Transverse colon (tissue), 4 donors: ENCODE measurements at regions not wholly inside any gene's neighbourhood (a gene's known extent, or its start where the extent isn't known, plus 50 kb on each side); places are given as distances from the start of the nearest gene placed in this dataset.

Source experiments
- DNase-seq: peaks from one replicate; pipeline ENCODE4 v3.0.0-alpha.2; 2019
- H3K27ac ChIP-seq, 4 donors: fragments of 200-600 bp; sonication (generic); 2 replicates each; pipeline ENCODE4 v1.5.1; 2016 to 2018; ENCODE audit warnings: inconsistent platforms in 4 of 4
- H3K27me3 ChIP-seq: fragments of 200-600 bp; sonication (generic); 2 replicates; pipeline ENCODE4 v1.5.1; 2017; ENCODE audit warnings: inconsistent platforms
- H3K36me3 ChIP-seq, 4 donors: fragments of 200-600 bp; sonication (generic); 2 replicates each; pipeline ENCODE4 v1.5.1; 2017 to 2019; ENCODE audit warnings: inconsistent platforms in 4 of 4
- H3K4me1 ChIP-seq, 4 donors: fragments of 200-600 bp; sonication (generic); 2 replicates each; pipeline ENCODE4 v1.5.1; 2017 to 2020; ENCODE audit warnings: inconsistent platforms in 4 of 4
- H3K4me3 ChIP-seq, 4 donors: fragments of 200-600 bp; sonication (generic); 1 replicate in 1 of 4; 2 replicates in 3 of 4; pipeline versions ENCODE4 v1.5.1 to v1.6.1; 2017 to 2019; ENCODE audit warnings: inconsistent platforms in 4 of 4
- H3K9me3 ChIP-seq, 2 donors: fragments of 200-600 bp; sonication (generic); 2 replicates each; pipeline ENCODE4 v1.5.1; 2017 to 2019; ENCODE audit warnings: inconsistent platforms in 2 of 2
- EP300 ChIP-seq: sonication (generic); formaldehyde crosslinking; IDR thresholded peaks from one replicate; pipeline ENCODE4 v1.6.1; 2017; ENCODE audit warnings: antibody characterized with exemption, low read depth
- POLR2A ChIP-seq: fragments of 450-650 bp; IDR thresholded peaks from one replicate; pipeline ENCODE4 v1.6.1; 2016; ENCODE audit warnings: antibody characterized with exemption, mild to moderate bottlenecking, moderate library complexity
- POLR2AphosphoS5 ChIP-seq, 3 donors: sonication (generic); formaldehyde crosslinking; IDR thresholded peaks; one replicate each; pipeline ENCODE4 v1.6.1; 2016; ENCODE audit warnings: antibody characterized with exemption in 3 of 3
- WGBS, 2 donors: methylation state at CpG; one replicate each; pipeline ENCODE4 v1.1.5; 2018; ENCODE audit warnings: low coverage in 1 of 2; 5-methylcytosine and 5-hydroxymethylcytosine counted together
- in situ Hi-C, 4 donors: fragments of 200-750 bp; cut with MboI; loops; one replicate each; pipeline versions ENCODE4 v1.15.0 to v1.15.1; 2017; ENCODE audit warnings: low sequenced_read_pairs in 3 of 4, low pct_ligation_motif_present in 1 of 4, low pct_unique_long_range_greater_than_20kb in 1 of 4
- intact Hi-C: fragments of 100-400 bp; cut with DNase I; formaldehyde crosslinking; loops from one replicate; pipeline ENCODE4 v1.15.1; 2023; ENCODE audit warnings: low total_unique reads
- TF ChIP-seq, protein P1 (sequence below), 5 experiments: fragments of 200-600 bp in 3 of 5; fragments of 450-650 bp in 2 of 5; sonication (generic) in 3 of 5; IDR thresholded peaks; 1 replicate in 2 of 5; 2 replicates in 3 of 5; pipeline ENCODE4 v1.5.1; 2016 to 2017; ENCODE audit warnings: antibody characterized with exemption in 5 of 5, inconsistent platforms in 3 of 5, mild to moderate bottlenecking in 2 of 5, moderate library complexity in 1 of 5

DNA sequence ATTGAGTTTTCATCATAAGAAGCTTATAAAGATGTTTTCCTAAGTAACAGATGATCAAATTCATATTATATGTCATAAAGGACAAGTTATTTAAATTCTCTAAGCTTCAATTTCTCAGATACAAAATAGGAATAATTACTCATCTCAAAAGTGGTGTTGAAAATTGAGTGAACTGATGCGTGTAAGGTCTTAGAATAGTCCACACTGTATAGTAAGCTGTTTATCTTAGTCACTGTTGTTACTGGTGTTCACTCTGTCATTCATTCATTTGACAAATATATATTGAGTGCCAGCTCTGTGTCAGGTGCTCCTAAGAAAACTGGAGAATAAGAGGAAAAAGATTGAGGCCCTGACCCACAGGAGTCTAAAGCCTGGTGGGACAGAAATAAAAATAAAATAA, 186.3 kb upstream of the BRINP3 start:
- TF ChIP-seq POLR2A (no peak), POLR2AphosphoS5 (IDR thresholded peaks at IDR 0.05) (no peak), EP300 (no peak)
- TF ChIP-seq, protein P1, sequence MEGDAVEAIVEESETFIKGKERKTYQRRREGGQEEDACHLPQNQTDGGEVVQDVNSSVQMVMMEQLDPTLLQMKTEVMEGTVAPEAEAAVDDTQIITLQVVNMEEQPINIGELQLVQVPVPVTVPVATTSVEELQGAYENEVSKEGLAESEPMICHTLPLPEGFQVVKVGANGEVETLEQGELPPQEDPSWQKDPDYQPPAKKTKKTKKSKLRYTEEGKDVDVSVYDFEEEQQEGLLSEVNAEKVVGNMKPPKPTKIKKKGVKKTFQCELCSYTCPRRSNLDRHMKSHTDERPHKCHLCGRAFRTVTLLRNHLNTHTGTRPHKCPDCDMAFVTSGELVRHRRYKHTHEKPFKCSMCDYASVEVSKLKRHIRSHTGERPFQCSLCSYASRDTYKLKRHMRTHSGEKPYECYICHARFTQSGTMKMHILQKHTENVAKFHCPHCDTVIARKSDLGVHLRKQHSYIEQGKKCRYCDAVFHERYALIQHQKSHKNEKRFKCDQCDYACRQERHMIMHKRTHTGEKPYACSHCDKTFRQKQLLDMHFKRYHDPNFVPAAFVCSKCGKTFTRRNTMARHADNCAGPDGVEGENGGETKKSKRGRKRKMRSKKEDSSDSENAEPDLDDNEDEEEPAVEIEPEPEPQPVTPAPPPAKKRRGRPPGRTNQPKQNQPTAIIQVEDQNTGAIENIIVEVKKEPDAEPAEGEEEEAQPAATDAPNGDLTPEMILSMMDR (IDR thresholded peaks at IDR 0.05) = no peak
- in situ Hi-C loops = no loop called here
- DNase-seq = no peak
- intact Hi-C loops = no loop called here
- H3K4me1 ChIP-seq = no peaks in the 10 kb centered on the region
- H3K27me3 ChIP-seq = no peaks in the 10 kb centered on the region
- H3K4me3 ChIP-seq = no peak overlapping the region
- H3K27ac ChIP-seq = no peak overlapping the region
- WGBS, 2 donors = 67 to 96% methylated on average over 1 of the region's 1 CpG
- no peaks in the 10 kb centered on the region for H3K9me3 ChIP-seq
- H3K36me3 ChIP-seq = no peaks in the 10 kb centered on the region

DNA sequence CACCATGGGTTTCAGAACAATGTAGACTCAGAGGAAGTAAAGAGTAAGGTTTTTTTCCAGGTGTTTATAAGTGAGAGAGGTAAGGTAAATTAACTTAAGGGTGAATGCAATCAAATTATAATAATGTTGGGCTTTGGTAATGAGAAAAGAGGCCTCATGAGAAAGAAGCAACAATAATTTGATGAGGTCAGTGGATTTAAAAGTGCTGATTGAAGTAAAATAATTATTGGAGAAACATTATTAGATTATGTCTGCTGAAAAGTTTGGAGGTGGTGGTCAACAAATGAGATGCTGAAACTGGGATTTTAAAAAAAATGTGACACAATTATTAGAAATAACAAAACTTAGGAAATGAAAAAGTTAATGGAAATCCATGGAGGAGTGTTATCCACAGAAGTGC, 187.4 kb upstream of the BRINP3 start:
- Histone ChIP-seq H3K36me3 (no peaks in the 10 kb centered on the region), H3K27ac (no peak overlapping the region), H3K4me3 (no peak overlapping the region), H3K27me3 (no peaks in the 10 kb centered on the region), H3K9me3 (no peaks in the 10 kb centered on the region), H3K4me1 (no peaks in the 10 kb centered on the region)
- TF ChIP-seq, protein P1 (IDR thresholded peaks at IDR 0.05) = no peak
- in situ Hi-C loops = no loop called here
- DNase-seq = no peak
- intact Hi-C loops = no loop called here

DNA sequence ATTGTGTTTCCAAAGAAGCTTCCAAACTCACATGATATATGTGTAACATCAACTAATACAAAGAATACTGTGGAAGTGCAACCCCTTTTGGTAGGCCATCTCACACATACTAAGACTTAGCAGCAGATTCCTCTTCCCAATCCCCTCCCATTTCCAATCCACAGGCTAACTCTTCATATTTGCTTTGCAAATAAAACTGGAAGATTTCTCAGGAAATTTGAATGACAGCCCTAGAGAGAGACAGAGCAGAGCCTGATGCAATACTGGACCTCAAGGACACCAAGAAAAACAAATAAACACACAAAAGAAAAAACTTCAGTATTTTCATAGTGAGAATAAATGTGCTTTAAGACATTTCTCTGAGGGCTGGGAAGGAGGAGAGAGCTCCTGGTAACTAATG, 190.2 kb upstream of the BRINP3 start:
- Histone ChIP-seq H3K4me1 (no peaks in the 10 kb centered on the region), H3K27me3 (no peaks in the 10 kb centered on the region), H3K4me3 (no peak overlapping the region), H3K27ac (no peak overlapping the region), H3K36me3 (no peaks in the 10 kb centered on the region), H3K9me3 (no peaks in the 10 kb centered on the region)
- TF ChIP-seq POLR2AphosphoS5 (IDR thresholded peaks at IDR 0.05) = no peak
- TF ChIP-seq EP300 = no peak
- TF ChIP-seq, protein P1 (IDR thresholded peaks at IDR 0.05) = no peak
- TF ChIP-seq POLR2A = no peak
- DNase-seq = no peak
- in situ Hi-C loops (no loop called here), intact Hi-C loops (no loop called here)

DNA sequence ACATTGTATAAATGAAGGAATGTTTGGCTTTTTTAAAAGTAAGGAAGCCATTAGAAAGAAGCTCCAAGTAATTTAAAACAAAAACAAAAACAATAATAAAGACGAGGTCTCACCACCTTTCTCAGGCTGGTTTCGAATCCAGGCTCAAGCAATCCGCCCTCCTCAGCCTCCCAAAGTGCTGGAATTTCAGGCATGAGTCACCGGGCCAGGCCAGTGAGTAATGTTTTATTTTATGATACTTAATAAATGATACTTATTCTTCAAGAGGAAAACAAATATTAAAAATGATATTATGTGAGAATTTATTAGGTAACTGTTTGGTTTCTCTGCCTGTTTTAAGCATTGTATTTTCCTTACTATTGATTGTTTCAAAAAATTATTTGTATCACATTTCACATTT, 201.4 kb upstream of the BRINP3 start:
- H3K36me3 ChIP-seq = no peaks in the 10 kb centered on the region
- intact Hi-C loops (no loop called here), in situ Hi-C loops (no loop called here)
- no peak overlapping the region for H3K27ac ChIP-seq
- no peaks in the 10 kb centered on the region for H3K9me3 ChIP-seq
- no peaks in the 10 kb centered on the region for H3K27me3 ChIP-seq
- no peaks in the 10 kb centered on the region for H3K4me1 ChIP-seq
- 75 to 82% methylated on average over 4 of the region's 4 CpGs for WGBS, 2 donors
- DNase-seq = no peak
- H3K4me3 ChIP-seq = no peak overlapping the region
- TF ChIP-seq POLR2AphosphoS5 (IDR thresholded peaks at IDR 0.05) = no peak
- no peak for TF ChIP-seq POLR2A
- no peak for TF ChIP-seq EP300
- TF ChIP-seq, protein P1 (IDR thresholded peaks at IDR 0.05) = no peak
